Adrenal gland (tissue), 5 donors: ENCODE measurements at regions not wholly inside any gene's neighbourhood (a gene's known extent, or its start where the extent isn't known, plus 50 kb on each side); places are given as distances from the start of the nearest gene placed in this dataset.

Experiments used
- POLR2A ChIP-seq, 2 donors: fragments of 450-650 bp; IDR thresholded peaks; one replicate each; pipeline ENCODE4 v1.6.1; 2017; ENCODE audit warnings: antibody characterized with exemption in 2 of 2, mild to moderate bottlenecking in 2 of 2, moderate library complexity in 1 of 2
- TF ChIP-seq, protein P1 (sequence below), 6 experiments: fragments of 450-650 bp in 4 of 6; fragments of 200-600 bp in 2 of 6; sonication (generic) in 1 of 6; IDR thresholded peaks; 1 replicate in 5 of 6; 2 replicates in 1 of 6; pipeline versions ENCODE4 v1.5.1 to v1.8.0; 2016 to 2021; ENCODE audit warnings: antibody characterized with exemption in 6 of 6, mild to moderate bottlenecking in 2 of 6, moderate library complexity in 1 of 6
- donor health status: DM: no; HTN: no; CAD: no.

DNA sequence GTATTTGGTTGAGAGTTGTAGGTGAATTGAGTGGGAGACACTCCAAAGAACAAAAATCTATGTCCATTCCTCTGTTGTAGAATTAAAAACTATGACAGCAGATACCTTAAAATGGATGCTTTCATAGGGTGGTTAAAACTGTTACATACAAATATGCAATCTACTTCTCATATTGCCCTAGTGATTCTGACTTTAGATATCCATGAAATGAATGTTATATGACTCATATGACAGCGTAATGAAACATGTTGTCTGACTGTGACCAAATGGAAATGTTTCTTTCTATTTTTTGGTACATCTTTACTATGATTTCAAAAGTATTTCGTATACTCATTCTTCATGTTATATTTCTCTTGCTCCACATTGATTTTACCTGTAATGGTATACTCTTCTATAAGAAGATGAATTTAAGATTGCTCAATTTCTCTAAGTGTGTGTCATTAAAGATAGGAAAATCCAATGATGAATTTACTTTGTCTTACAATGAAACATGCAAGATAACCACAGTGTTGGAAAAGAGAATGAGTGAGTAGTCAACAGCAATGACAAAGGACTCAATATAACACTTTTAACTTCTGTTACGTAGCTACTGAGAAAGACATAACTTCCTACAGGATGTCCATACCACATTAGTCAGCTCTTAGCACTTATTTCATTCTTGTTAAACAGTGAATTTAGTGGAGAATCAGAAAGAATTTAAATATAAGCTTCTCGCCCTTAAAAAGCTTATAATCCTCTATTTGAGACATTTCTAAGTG is 79.3 kb upstream of the LSAMP start:
- TF ChIP-seq, protein P1, sequence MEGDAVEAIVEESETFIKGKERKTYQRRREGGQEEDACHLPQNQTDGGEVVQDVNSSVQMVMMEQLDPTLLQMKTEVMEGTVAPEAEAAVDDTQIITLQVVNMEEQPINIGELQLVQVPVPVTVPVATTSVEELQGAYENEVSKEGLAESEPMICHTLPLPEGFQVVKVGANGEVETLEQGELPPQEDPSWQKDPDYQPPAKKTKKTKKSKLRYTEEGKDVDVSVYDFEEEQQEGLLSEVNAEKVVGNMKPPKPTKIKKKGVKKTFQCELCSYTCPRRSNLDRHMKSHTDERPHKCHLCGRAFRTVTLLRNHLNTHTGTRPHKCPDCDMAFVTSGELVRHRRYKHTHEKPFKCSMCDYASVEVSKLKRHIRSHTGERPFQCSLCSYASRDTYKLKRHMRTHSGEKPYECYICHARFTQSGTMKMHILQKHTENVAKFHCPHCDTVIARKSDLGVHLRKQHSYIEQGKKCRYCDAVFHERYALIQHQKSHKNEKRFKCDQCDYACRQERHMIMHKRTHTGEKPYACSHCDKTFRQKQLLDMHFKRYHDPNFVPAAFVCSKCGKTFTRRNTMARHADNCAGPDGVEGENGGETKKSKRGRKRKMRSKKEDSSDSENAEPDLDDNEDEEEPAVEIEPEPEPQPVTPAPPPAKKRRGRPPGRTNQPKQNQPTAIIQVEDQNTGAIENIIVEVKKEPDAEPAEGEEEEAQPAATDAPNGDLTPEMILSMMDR (IDR thresholded peaks at IDR 0.05) = no peak
- no peak for TF ChIP-seq POLR2A (IDR thresholded peaks at IDR 0.05)
